Middle frontal gyrus (tissue), 1 donor: ENCODE measurements at regions not wholly inside any gene's neighbourhood (a gene's known extent, or its start where the extent isn't known, plus 50 kb on each side); places are given as distances from the start of the nearest gene placed in this dataset.
"Not testable (repeated sequence)": the region's sequence is repeated elsewhere in the genome, so short reads cannot be mapped to it uniquely, and the experiment has no call there.

Experiments
- DNase-seq: peaks from one replicate; pipeline ENCODE4 v3.0.0-alpha.2; 2015; ENCODE audit warnings: low spot score; ENCODE audit errors: extremely low spot score

GRCh38 chr4:3878678-3879077, 112.5 kb downstream of the ADRA2C start:
- no peak for DNase-seq

DNA sequence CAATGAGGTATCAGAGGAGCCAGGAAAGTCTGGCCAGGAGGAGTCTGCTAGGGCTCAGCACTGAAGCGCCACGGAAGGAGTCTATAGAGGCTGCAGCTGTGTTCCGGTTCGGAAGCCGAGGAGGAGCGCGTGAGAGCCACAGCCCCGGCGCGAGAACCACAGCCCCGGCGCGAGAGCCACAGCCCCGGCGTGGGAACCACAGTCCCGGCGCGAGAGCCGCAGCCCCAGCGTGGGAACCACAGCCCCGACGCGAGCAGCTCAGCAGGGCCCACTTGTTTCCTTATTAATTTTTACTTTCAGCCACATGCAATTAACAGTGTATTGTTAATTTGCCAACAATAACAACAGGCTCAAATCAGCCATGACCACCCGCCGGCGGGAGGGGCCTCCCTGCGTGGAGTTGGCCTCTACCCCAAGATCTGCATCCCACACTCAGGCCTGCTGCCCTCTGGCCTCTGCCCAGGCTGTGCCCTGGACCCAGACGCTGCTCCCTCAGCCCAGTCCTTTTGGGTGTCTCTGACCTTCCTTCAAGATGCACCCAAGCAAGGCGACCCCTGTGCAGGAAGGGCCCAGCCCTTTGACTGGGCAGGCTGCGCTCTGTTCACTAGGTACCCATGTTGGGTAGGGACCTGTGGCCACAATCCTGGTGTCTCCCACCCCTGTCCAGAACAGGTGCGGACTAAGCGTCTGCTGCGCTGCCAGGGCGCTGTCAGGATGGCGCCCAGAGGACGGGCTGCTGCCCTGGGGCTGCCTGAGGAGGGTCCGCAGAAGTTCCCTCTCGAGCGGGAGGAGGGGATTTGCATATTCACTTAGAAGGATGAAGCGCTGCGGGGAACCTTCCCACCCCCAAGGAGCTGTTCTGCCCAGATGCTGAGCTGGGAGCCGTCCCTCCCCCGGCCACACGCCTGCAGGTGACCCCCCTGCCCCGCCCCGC, 113.8 kb downstream of the ADRA2C start:
- DNase-seq = no peak

GRCh38 chr4:3880615-3881120, 114.5 kb downstream of the ADRA2C start:
- DNase-seq = peak; percentile 55

DNA sequence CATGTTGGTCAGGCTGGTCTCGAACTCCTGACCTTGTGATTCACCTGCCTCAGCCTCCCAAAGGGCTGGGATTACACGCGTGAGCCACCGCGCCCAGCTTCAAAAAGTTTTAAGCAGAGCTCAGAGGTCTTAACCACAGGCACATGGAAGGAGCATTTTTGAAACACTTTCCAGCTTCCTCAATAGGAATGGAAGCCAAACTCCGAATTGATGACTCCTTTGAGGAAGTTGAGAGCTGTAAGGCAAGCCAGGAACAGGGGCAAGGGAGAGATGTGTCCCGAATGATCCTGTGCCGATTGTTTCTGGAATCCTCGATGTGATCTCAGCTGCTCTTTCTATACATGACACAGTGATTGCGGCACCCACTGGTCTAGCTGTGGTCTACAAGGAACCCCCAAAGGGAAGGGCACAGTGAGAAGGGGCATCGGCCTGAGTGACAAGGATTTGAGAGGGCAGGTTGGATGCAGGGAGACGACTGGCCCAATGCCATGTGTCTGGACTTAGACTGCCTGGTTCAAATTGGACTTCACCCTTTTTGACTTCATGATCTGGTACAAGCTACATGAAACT, 116.2 kb downstream of the ADRA2C start:
- DNase-seq = not testable (repeated sequence)

DNA sequence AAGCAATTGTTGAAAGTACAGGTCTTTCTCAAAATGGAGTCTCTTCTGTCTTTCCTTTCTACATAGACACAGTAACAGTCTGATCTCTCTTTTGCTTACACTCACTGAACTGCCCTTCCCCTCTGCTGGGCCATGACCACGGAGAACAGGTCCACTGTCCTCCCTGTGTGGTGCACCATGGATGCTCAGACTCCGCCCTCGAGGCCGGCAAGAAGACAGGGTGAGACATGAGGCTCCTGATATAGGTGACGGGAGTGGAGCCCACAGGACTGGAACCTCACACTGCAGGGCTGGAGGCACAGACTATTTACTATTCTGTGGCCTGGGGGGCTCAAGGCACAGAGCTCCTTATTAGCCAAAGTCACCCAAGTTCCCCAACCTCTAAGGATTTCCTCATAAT, 118.1 kb downstream of the ADRA2C start:
- not testable (repeated sequence) for DNase-seq

DNA sequence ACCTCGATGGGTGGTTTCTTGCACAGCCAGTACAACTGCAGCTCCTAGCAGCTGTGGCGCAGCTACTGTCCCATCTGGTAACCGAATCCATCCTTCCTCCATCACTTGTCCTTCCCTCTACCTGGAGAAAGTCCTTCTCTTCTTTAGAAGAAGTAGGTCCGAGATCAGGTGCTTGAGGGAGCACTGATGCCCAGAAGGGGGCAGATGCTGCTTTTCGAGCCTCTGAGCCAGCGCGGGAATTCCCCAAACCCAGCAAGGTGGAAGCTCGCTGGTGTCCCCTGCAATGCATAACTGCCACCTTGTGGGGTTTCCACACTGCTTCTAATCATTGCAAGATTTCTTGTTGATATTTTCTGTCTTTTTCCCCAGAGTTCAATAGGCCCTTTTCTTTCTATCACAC, 127.4 kb downstream of the ADRA2C start:
- DNase-seq = not testable (repeated sequence)

DNA sequence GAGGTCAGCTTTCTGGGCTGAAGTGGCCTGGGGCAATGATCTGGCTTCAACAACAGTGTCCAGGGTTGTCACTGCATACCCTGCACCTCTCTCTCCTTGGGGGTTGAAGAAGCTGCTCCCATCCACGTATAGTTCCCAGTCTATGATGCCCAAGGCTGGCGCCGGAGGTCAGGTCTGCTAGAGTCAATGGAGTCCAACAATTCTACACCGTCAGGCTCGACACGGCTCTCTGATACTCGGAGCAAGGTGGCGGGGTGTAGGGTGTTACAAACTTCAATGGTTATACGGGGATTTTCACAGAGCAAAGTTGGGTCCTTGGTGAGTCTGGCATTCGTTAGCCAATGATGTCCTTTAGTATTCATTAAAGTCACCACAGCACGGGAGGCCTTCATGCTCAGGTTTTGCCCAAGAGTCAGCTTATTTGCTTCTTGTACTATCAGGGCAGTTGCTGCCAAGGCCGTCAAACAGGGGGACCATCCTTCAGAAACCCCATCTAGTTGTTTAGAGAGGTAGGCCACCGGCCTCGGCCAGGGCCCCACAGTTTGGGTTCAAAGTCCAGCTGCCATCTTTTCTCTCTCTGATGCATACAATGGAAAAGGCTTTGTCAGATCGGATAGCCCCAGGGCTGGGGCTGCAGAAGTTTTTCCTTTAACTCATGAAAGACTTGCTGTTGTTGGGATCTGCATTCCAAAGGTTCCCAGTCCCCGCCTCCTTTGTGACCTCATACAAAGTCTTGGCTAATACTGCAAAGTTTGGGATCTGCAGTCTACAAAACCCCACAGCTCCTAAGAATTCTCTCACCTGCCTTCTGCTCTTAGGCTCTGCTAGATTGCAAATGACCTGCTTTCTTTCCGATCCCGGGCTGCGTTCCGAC, 128.1 kb downstream of the ADRA2C start:
- not testable (repeated sequence) for DNase-seq

- no peak for DNase-seq
These were observed 130.3 kb downstream of the ADRA2C start for GRCh38 chr4:3896441-3896840.

- not testable (repeated sequence) for DNase-seq
These were observed 130.8 kb downstream of the ADRA2C start for GRCh38 chr4:3896871-3897578.

- DNase-seq = no peak
These were observed 131.9 kb downstream of the ADRA2C start for GRCh38 chr4:3898098-3898497.

DNA sequence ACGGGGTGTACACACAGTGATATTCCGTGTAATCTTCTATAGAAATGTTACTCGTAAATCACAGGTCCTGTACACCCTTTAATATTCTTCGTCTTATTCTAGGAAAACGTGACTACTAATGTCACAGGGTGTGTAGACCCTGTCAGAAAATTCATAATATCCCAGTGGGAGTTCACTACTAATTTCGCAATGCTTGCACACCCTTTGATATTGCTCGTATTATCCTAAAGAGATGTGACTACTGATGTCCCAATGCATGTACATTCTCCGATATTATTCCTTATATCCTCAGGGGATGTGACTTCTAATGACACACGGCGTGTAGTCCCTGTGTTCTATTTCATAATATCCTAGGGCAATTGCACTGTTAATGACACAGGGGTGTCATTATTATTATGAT, 132.7 kb downstream of the ADRA2C start:
- DNase-seq = not testable (repeated sequence)

- DNase-seq = not testable (repeated sequence)
These were observed 138.2 kb downstream of the ADRA2C start for GRCh38 chr4:3904264-3904955.

- DNase-seq = not testable (repeated sequence)
These were observed 143.4 kb downstream of the ADRA2C start for GRCh38 chr4:3909616-3910015.

GRCh38 chr4:3910161-3910950, 144.2 kb downstream of the ADRA2C start:
- DNase-seq = not testable (repeated sequence)

DNA sequence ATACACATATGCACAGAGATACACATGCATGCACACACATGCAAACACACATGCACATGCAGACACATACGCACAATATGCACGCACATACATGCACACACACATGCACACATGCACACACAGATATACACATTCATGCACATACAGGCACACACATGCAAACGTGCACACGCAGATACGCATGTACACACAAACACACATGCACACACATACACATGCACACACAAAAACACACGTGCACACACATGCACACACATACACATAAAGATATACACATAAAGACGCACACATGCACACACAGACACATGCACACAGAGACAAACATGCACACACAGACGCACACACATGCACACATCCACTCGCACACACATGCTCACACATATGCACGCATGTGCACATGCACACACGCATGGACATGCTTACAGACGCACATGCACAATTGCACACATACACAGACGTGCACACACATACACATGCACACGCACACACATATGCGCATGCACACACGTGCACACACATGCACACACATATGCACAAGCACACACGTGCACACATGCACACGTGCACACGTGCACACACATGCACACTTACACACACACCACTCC, 145.2 kb downstream of the ADRA2C start:
- no peak for DNase-seq

- not testable (repeated sequence) for DNase-seq
These were observed 148.3 kb downstream of the ADRA2C start for GRCh38 chr4:3914511-3914910.

DNA sequence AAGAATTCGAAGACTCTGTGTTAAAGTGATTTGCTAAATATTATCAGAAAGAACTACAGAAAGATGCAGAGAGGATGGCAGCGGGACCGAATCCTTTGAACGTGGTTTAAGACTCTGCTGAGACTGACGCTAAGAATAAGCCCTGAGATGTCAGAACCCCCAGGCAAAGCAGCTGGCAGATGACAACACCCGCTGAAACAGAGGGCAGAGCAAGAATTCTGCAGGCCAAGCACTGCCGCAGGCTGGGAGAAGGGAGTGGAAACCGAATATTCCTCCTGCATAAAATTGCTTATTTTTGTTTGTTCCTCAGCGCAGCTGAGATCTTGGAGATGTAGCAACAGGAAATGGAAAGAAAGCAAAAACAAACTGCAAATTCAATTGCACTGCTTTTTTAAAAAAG, 153.3 kb downstream of the ADRA2C start:
- DNase-seq = not testable (repeated sequence)

DNA sequence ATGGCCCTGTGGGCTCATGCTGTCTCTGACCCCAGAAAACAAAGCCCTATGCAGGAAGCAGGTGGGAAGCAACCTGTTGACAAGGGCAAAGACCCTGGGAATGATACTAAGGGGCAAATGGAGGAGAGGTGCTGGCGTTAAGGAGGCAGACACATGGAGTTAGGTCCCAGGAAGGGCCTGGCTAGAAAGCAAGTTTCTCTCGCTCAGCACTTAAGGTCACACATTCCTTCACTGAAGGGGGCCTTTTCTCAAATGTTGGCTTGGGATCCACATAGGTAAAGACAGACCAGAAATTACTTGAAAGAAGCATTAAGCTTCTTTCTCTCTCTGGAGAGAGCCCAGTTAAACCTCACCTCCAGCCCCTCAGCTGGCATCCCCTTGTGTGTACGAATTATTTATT, 155.7 kb downstream of the ADRA2C start:
- DNase-seq = not testable (repeated sequence)

DNA sequence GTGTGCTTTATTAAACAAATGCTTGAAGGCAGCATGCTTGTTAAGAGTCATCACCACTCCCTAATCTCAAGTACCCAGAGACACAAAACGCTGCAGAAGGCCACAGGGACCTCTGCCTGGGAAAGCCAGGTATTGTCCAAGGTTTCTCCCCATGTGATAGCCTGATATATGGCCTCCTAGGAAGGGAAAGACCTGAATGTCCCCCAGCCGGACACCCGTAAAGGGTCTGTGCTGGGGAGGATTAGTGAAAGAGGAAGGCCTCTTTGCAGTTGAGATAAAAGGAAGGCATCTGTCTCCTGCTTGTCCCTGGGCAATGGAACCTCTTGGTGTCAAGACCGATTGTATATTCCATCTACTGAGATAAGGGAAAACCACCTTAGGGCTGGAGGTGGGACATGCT, 159.7 kb downstream of the ADRA2C start:
- DNase-seq = not testable (repeated sequence)
